ENCODE measurements at regions not wholly inside any gene's neighbourhood (a gene's known extent, or its start where the extent isn't known, plus 50 kb on each side); places are given as distances from the start of the nearest gene placed in this dataset.

- no peak for ATAC-seq (ENCODE audit: poor library complexity)
- DNase-seq, result no peak
- intact Hi-C loops (cut with DNase I), result no loop called here
Observed at GRCh38 chr4:1477045-1477840, 71.0 kb upstream of the NKX1-1 start.

- ATAC-seq (ENCODE audit: poor library complexity), result no peak
- intact Hi-C loops (cut with DNase I), result no loop called here
- no peak for DNase-seq
Observed at GRCh38 chr4:1476140-1476513, 69.9 kb upstream of the NKX1-1 start.

GRCh38 chr4:1475277-1476139, 69.3 kb upstream of the NKX1-1 start:
- intact Hi-C loops (cut with DNase I), result no loop called here
- no peak for ATAC-seq (ENCODE audit: poor library complexity)

GRCh38 chr4:1474126-1475090, 68.2 kb upstream of the NKX1-1 start:
- no peak for ATAC-seq (ENCODE audit: poor library complexity)
- DNase-seq, result no peak
- intact Hi-C loops (cut with DNase I), result no loop called here

More at GRCh38 chr4:1475277-1476139, 69.3 kb upstream of the NKX1-1 start:
- no peak for DNase-seq

- intact Hi-C loops (cut with DNase I), result no loop called here
- no peak for DNase-seq
- no peak for ATAC-seq (ENCODE audit: poor library complexity)
Observed at GRCh38 chr4:1473718-1474117, 67.5 kb upstream of the NKX1-1 start.

- ATAC-seq (ENCODE audit: poor library complexity) (no peak), DNase-seq (no peak)
- intact Hi-C loops (cut with DNase I), result no loop called here
Observed at GRCh38 chr4:1472911-1473518, 66.8 kb upstream of the NKX1-1 start.

GRCh38 chr4:1472148-1472797, 66.0 kb upstream of the NKX1-1 start:
- no peak for ATAC-seq (ENCODE audit: poor library complexity)

GRCh38 chr4:1471443-1472147, 65.4 kb upstream of the NKX1-1 start:
- DNase-seq, result no peak
- no peak for ATAC-seq (ENCODE audit: poor library complexity)
- intact Hi-C loops (cut with DNase I), result no loop called here

More at GRCh38 chr4:1472148-1472797, 66.0 kb upstream of the NKX1-1 start:
- DNase-seq, result no peak
- intact Hi-C loops (cut with DNase I), result no loop called here

- intact Hi-C loops (cut with DNase I), result no loop called here
- ATAC-seq (ENCODE audit: poor library complexity) (no peak), DNase-seq (no peak)
Observed at GRCh38 chr4:1470816-1471442, 64.7 kb upstream of the NKX1-1 start.

- ATAC-seq (ENCODE audit: poor library complexity) (no peak), DNase-seq (no peak)
- intact Hi-C loops (cut with DNase I), result no loop called here
Observed at GRCh38 chr4:1470393-1470670, 64.1 kb upstream of the NKX1-1 start.

GRCh38 chr4:1469607-1470392, 63.6 kb upstream of the NKX1-1 start:
- ATAC-seq (ENCODE audit: poor library complexity) (no peak), DNase-seq (no peak)
- intact Hi-C loops (cut with DNase I), result no loop called here

- no peak for DNase-seq
- intact Hi-C loops (cut with DNase I), result no loop called here
- no peak for ATAC-seq (ENCODE audit: poor library complexity)
Observed at GRCh38 chr4:1469043-1469442, 62.8 kb upstream of the NKX1-1 start.

GRCh38 chr4:1467581-1468458, 61.6 kb upstream of the NKX1-1 start:
- no peak for ATAC-seq (ENCODE audit: poor library complexity)
- intact Hi-C loops (cut with DNase I), result no loop called here
- no peak for DNase-seq

GRCh38 chr4:1466863-1467165, 60.6 kb upstream of the NKX1-1 start:
- ATAC-seq (ENCODE audit: poor library complexity), result no peak
- DNase-seq, result no peak
- intact Hi-C loops (cut with DNase I), result no loop called here

GRCh38 chr4:1466034-1466862, 60.0 kb upstream of the NKX1-1 start:
- DNase-seq (no peak), ATAC-seq (ENCODE audit: poor library complexity) (no peak)
- intact Hi-C loops (cut with DNase I), result no loop called here

Measured in Right ventricle myocardium superior (tissue), 1 donor.